Uterus (tissue), 2 donors: ENCODE measurements at regions not wholly inside any gene's neighbourhood (a gene's known extent, or its start where the extent isn't known, plus 50 kb on each side); places are given as distances from the start of the nearest gene placed in this dataset.

Experiments used
- CTCF ChIP-seq, 4 experiments: fragments of 200-600 bp in 2 of 4; fragments of 450-650 bp in 2 of 4; sonication (generic) in 2 of 4; IDR thresholded peaks; one replicate each; pipeline ENCODE4 v1.5.1; 2016 to 2019; ENCODE audit warnings: antibody characterized with exemption in 4 of 4, mild to moderate bottlenecking in 2 of 4, moderate library complexity in 1 of 4
- POLR2A ChIP-seq, 2 donors: fragments of 450-650 bp; IDR thresholded peaks; one replicate each; pipeline ENCODE4 v1.6.1; 2016; ENCODE audit warnings: antibody characterized with exemption in 2 of 2, mild to moderate bottlenecking in 1 of 2, moderate library complexity in 1 of 2

GRCh38 chr15:38042211-38042610 lies 107.8 kb downstream of the TMCO5A start:
- TF ChIP-seq CTCF (IDR thresholded peaks at IDR 0.05) (no peak), POLR2A (IDR thresholded peaks at IDR 0.05) (no peak)
